Peyer's patch (tissue), 4 donors: ENCODE measurements at regions not wholly inside any gene's neighbourhood (a gene's known extent, or its start where the extent isn't known, plus 50 kb on each side); places are given as distances from the start of the nearest gene placed in this dataset.

Source experiments
- POLR2A ChIP-seq, 2 donors: fragments of 450-650 bp; IDR thresholded peaks; one replicate each; pipeline ENCODE4 v1.5.1; 2017; ENCODE audit warnings: antibody characterized with exemption in 2 of 2, mild to moderate bottlenecking in 2 of 2, moderate library complexity in 2 of 2
- TF ChIP-seq, protein P1 (sequence below), 6 experiments: fragments of 450-650 bp in 4 of 6; fragments of 200-600 bp in 2 of 6; sonication (generic) in 1 of 6; IDR thresholded peaks; one replicate each; pipeline ENCODE4 v1.5.1; 2017 to 2019; ENCODE audit warnings: antibody characterized with exemption in 6 of 6, mild to moderate bottlenecking in 3 of 6, moderate library complexity in 1 of 6

DNA sequence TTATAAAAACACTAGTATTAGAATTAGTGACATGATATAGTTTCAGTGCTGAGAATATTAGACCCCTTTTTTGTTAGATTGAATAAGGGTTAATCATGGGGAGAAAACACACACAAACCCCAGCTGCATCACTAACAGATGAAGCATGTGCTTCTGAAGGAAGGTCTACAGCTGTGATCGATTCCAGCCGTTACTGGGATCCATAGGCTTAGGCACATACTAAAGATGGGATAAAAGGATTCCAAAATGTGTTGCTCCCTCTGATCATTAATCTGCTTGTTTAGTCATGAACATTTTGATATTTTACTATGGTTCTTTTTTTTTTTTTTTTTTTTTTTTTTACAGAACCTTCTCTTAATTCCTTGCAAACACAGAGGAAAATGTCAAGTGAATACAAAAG is 1591.3 kb downstream of the EFNB2 start:
- TF ChIP-seq POLR2A (IDR thresholded peaks at IDR 0.05), result no peak
- TF ChIP-seq, protein P1, sequence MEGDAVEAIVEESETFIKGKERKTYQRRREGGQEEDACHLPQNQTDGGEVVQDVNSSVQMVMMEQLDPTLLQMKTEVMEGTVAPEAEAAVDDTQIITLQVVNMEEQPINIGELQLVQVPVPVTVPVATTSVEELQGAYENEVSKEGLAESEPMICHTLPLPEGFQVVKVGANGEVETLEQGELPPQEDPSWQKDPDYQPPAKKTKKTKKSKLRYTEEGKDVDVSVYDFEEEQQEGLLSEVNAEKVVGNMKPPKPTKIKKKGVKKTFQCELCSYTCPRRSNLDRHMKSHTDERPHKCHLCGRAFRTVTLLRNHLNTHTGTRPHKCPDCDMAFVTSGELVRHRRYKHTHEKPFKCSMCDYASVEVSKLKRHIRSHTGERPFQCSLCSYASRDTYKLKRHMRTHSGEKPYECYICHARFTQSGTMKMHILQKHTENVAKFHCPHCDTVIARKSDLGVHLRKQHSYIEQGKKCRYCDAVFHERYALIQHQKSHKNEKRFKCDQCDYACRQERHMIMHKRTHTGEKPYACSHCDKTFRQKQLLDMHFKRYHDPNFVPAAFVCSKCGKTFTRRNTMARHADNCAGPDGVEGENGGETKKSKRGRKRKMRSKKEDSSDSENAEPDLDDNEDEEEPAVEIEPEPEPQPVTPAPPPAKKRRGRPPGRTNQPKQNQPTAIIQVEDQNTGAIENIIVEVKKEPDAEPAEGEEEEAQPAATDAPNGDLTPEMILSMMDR (IDR thresholded peaks at IDR 0.05), result no peak
